ENCODE measurements at regions not wholly inside any gene's neighbourhood (a gene's known extent, or its start where the extent isn't known, plus 50 kb on each side); places are given as distances from the start of the nearest gene placed in this dataset.
"Not testable (repeated sequence)": the region's sequence is repeated elsewhere in the genome, so short reads cannot be mapped to it uniquely, and the experiment has no call there.

- H3K36me3 ChIP-seq (ENCODE audit: control insufficient read depth, insufficient read depth, low read length); BruUV-seq (replicated peaks); H3K4me2 ChIP-seq (ENCODE audit: low read depth, low read length); in situ Hi-C loops (cut with MboI; ENCODE audit: low sequenced_read_pairs); H3K9me1 ChIP-seq (ENCODE audit: insufficient read depth, low read length); H3K18ac ChIP-seq (ENCODE audit: low read depth, low read length); dilution Hi-C loops (cut with HindIII; ENCODE audit: low sequenced_read_pairs, unreplicated experiment); H3K23ac ChIP-seq (ENCODE audit: low read depth, low read length); H2BK120ac ChIP-seq (ENCODE audit: low read depth, low read length); H4K20me1 ChIP-seq (ENCODE audit: insufficient read depth, low read length); intact Hi-C loops (cut with micrococcal nuclease); H3K4me3 ChIP-seq (ENCODE audit: insufficient read depth, low read depth, low read length); H2BK5ac ChIP-seq (ENCODE audit: low read depth, low read length, poor library complexity, severe bottlenecking); POLR2A ChIA-PET (ENCODE audit: unreplicated experiment); H2BK15ac ChIP-seq (ENCODE audit: low read depth, low read length); H3K79me1 ChIP-seq (ENCODE audit: low read depth in 1 of 2, low read length in 2 of 2); H2AFZ ChIP-seq (replicated peaks; ENCODE audit: low read length, poor library complexity); H3K14ac ChIP-seq (replicated peaks; ENCODE audit: low read depth, low read length); H3K4ac ChIP-seq (ENCODE audit: low read depth, low read length); CTCF ChIA-PET; H4K8ac ChIP-seq (ENCODE audit: low read depth in 2 of 2, low read length in 2 of 2); H3K27me3 ChIP-seq (ENCODE audit: control insufficient read depth, insufficient read depth, low read length); H3K9ac ChIP-seq (ENCODE audit: low read depth, low read length); H3K9me3 ChIP-seq (ENCODE audit: control insufficient read depth, insufficient read depth, low read length); H4K91ac ChIP-seq (ENCODE audit: insufficient read depth, low read depth, low read length); H2BK20ac ChIP-seq (ENCODE audit: low read depth, low read length); H3K56ac ChIP-seq (ENCODE audit: extremely low read depth, insufficient read depth, low read length); H2AK9ac ChIP-seq (replicated peaks; ENCODE audit: low read depth, low read length, poor library complexity); H3K4me1 ChIP-seq (ENCODE audit: control insufficient read depth, insufficient read depth, low read length); H4K5ac ChIP-seq (ENCODE audit: low read depth, low read length); H2AK5ac ChIP-seq (ENCODE audit: low read depth, low read length); H3K27ac ChIP-seq (ENCODE audit: insufficient read depth, low read length); DNase-seq: not testable (repeated sequence)
- 40% methylated on average over 1 of the region's 4 CpGs; no CpG with 5 or more reads in 1 of the 2 experiments for WGBS, 2 experiments (ENCODE audit: extremely low coverage in 2 of 2, insufficient read length in 1 of 2)
- ATAC-seq (ENCODE audit: low read depth): peak; percentile 63; the same call in 1 of the 2 replicates
Observed at GRCh38 chr7:32662509-32662908, 167.2 kb downstream of the AVL9 start.
